HS-27A (cell line): ENCODE measurements at regions not wholly inside any gene's neighbourhood (a gene's known extent, or its start where the extent isn't known, plus 50 kb on each side); places are given as distances from the start of the nearest gene placed in this dataset.
A peak's percentile ranks its signal among the peaks of the same experiment; 100 is the strongest.
"Not testable (repeated sequence)": the region's sequence is repeated elsewhere in the genome, so short reads cannot be mapped to it uniquely, and the experiment has no call there.

Experiments
- DNase-seq: peaks from one replicate; pipeline ENCODE4 v3.0.0-alpha.2; 2012; ENCODE audit warnings: low read depth, missing footprints

- DNase-seq, result no peak
These were observed 181.2 kb upstream of the SMAD3 start for GRCh38 chr15:66884115-66884622.

- DNase-seq, result no peak
These were observed 180.7 kb upstream of the SMAD3 start for GRCh38 chr15:66884661-66885237.

- DNase-seq, result no peak
These were observed 180.0 kb upstream of the SMAD3 start for GRCh38 chr15:66885281-66885915.

GRCh38 chr15:66886241-66886675 lies 179.1 kb upstream of the SMAD3 start:
- DNase-seq, result no peak

- no peak for DNase-seq
These were observed 178.6 kb upstream of the SMAD3 start for GRCh38 chr15:66886686-66887273.

GRCh38 chr15:66889298-66889697 lies 176.1 kb upstream of the SMAD3 start:
- DNase-seq, result not testable (repeated sequence)

GRCh38 chr15:66891776-66892175 lies 173.6 kb upstream of the SMAD3 start:
- DNase-seq, result no peak

GRCh38 chr15:66893294-66893693 lies 172.1 kb upstream of the SMAD3 start:
- no peak for DNase-seq

- no peak for DNase-seq
These were observed 171.0 kb upstream of the SMAD3 start for GRCh38 chr15:66894363-66894762.

- no peak for DNase-seq
These were observed 170.2 kb upstream of the SMAD3 start for GRCh38 chr15:66894986-66895780.

GRCh38 chr15:66895794-66896453 lies 169.5 kb upstream of the SMAD3 start:
- DNase-seq, result no peak

GRCh38 chr15:66896611-66897010 lies 168.8 kb upstream of the SMAD3 start:
- DNase-seq, result no peak

GRCh38 chr15:66897416-66897815 lies 168.0 kb upstream of the SMAD3 start:
- DNase-seq, result no peak

- no peak for DNase-seq
These were observed 167.4 kb upstream of the SMAD3 start for GRCh38 chr15:66897971-66898370.

- no peak for DNase-seq
These were observed 166.6 kb upstream of the SMAD3 start for GRCh38 chr15:66898656-66899386.

- peak; percentile 48 for DNase-seq
These were observed 165.6 kb upstream of the SMAD3 start for GRCh38 chr15:66899555-66900350.

- no peak for DNase-seq
These were observed 164.7 kb upstream of the SMAD3 start for GRCh38 chr15:66900586-66901310.

- no peak for DNase-seq
These were observed 163.9 kb upstream of the SMAD3 start for GRCh38 chr15:66901336-66902100.

- DNase-seq, result no peak
These were observed 160.2 kb upstream of the SMAD3 start for GRCh38 chr15:66905185-66905584.
